Ectodermal cell (in vitro differentiated cells): ENCODE measurements at regions not wholly inside any gene's neighbourhood (a gene's known extent, or its start where the extent isn't known, plus 50 kb on each side); places are given as distances from the start of the nearest gene placed in this dataset.

Experiments used
- H3K27ac ChIP-seq: 2 replicates; pipeline ENCODE4 v1.7.0; 2013; ENCODE audit warnings: mild to moderate bottlenecking, low read depth, low read length; ENCODE audit not compliant: insufficient read depth, poor library complexity, severe bottlenecking
- H3K27me3 ChIP-seq: 2 replicates; pipeline ENCODE4 v1.7.0; 2013; ENCODE audit warnings: mild to moderate bottlenecking, low read length; ENCODE audit not compliant: insufficient read depth, control insufficient read depth, poor library complexity, severe bottlenecking
- H3K36me3 ChIP-seq: one replicate; pipeline ENCODE4 v1.7.0; 2013; ENCODE audit warnings: low read length; ENCODE audit not compliant: control insufficient read depth, insufficient read depth
- H3K4me1 ChIP-seq: one replicate; pipeline ENCODE4 v1.7.0; 2013; ENCODE audit warnings: low read length; ENCODE audit not compliant: control insufficient read depth, insufficient read depth
- H3K4me3 ChIP-seq: 2 replicates; pipeline ENCODE4 v1.7.0; 2013; ENCODE audit warnings: low read depth, low read length, control low read depth; ENCODE audit not compliant: insufficient read depth
- H3K9me3 ChIP-seq: 2 replicates; pipeline ENCODE4 v1.7.0; 2013; ENCODE audit warnings: mild to moderate bottlenecking, low read length, moderate library complexity; ENCODE audit not compliant: control insufficient read depth
- WGBS, 2 experiments: methylation state at CpG; one replicate each; pipeline ENCODE4 v1.1.7; 2013; ENCODE audit warnings: missing lambda C conversion rate in 2 of 2; 5-methylcytosine and 5-hydroxymethylcytosine counted together

GRCh38 chr3:164524201-164524600 is 554.1 kb downstream of the SI start:
- H3K9me3 ChIP-seq, result no peaks in the 10 kb centered on the region
- H3K36me3 ChIP-seq, result no peaks in the 10 kb centered on the region
- H3K27me3 ChIP-seq, result no peaks in the 10 kb centered on the region
- no peaks in the 10 kb centered on the region for H3K4me1 ChIP-seq
- no peak overlapping the region for H3K4me3 ChIP-seq
- no peak overlapping the region for H3K27ac ChIP-seq

- Histone ChIP-seq H3K4me1 (no peaks in the 10 kb centered on the region), H3K36me3 (no peaks in the 10 kb centered on the region), H3K27me3 (no peaks in the 10 kb centered on the region), H3K27ac (no peak overlapping the region), H3K9me3 (no peaks in the 10 kb centered on the region), H3K4me3 (no peak overlapping the region)
- WGBS, 2 experiments, result 94 to 95% methylated on average over 6 of the region's 6 CpGs
Observed at GRCh38 chr3:164522073-164522763, 556.1 kb downstream of the SI start.

- Histone ChIP-seq H3K4me3 (no peak overlapping the region), H3K27ac (no peak overlapping the region), H3K27me3 (no peaks in the 10 kb centered on the region), H3K9me3 (no peaks in the 10 kb centered on the region), H3K4me1 (no peaks in the 10 kb centered on the region), H3K36me3 (no peaks in the 10 kb centered on the region)
- WGBS, 2 experiments, result 94% methylated on average over 2 of the region's 2 CpGs
Observed at GRCh38 chr3:164521644-164522043, 556.7 kb downstream of the SI start.

- Histone ChIP-seq H3K27me3 (no peaks in the 10 kb centered on the region), H3K4me3 (no peak overlapping the region), H3K27ac (no peak overlapping the region), H3K9me3 (no peaks in the 10 kb centered on the region), H3K4me1 (no peaks in the 10 kb centered on the region), H3K36me3 (no peaks in the 10 kb centered on the region)
- 92 to 95% methylated on average over 4 of the region's 4 CpGs for WGBS, 2 experiments
Observed at GRCh38 chr3:164521139-164521538, 557.2 kb downstream of the SI start.

- no peaks in the 10 kb centered on the region for H3K4me1 ChIP-seq
- 92 to 94% methylated on average over 5 of the region's 5 CpGs for WGBS, 2 experiments
- H3K27ac ChIP-seq, result no peak overlapping the region
- H3K4me3 ChIP-seq, result no peak overlapping the region
- H3K27me3 ChIP-seq, result no peaks in the 10 kb centered on the region
- no peaks in the 10 kb centered on the region for H3K36me3 ChIP-seq
- H3K9me3 ChIP-seq, result no peaks in the 10 kb centered on the region
Observed at GRCh38 chr3:164515256-164515655, 563.0 kb downstream of the SI start.

- no peaks in the 10 kb centered on the region for H3K4me1 ChIP-seq
- H3K9me3 ChIP-seq, result no peaks in the 10 kb centered on the region
- H3K27me3 ChIP-seq, result no peaks in the 10 kb centered on the region
- H3K4me3 ChIP-seq, result no peak overlapping the region
- no peaks in the 10 kb centered on the region for H3K36me3 ChIP-seq
- H3K27ac ChIP-seq, result no peak overlapping the region
- 95 to 97% methylated on average over 6 of the region's 6 CpGs for WGBS, 2 experiments
Observed at GRCh38 chr3:164514576-164514975, 563.7 kb downstream of the SI start.

GRCh38 chr3:164507886-164508285 is 570.4 kb downstream of the SI start:
- Histone ChIP-seq H3K36me3 (no peaks in the 10 kb centered on the region), H3K9me3 (no peaks in the 10 kb centered on the region), H3K27me3 (no peaks in the 10 kb centered on the region), H3K4me3 (no peak overlapping the region), H3K4me1 (no peaks in the 10 kb centered on the region), H3K27ac (no peak overlapping the region)

- no peak overlapping the region for H3K27ac ChIP-seq
- no peaks in the 10 kb centered on the region for H3K27me3 ChIP-seq
- H3K9me3 ChIP-seq, result no peaks in the 10 kb centered on the region
- H3K36me3 ChIP-seq, result no peaks in the 10 kb centered on the region
- no peaks in the 10 kb centered on the region for H3K4me1 ChIP-seq
- H3K4me3 ChIP-seq, result no peak overlapping the region
Observed at GRCh38 chr3:164498917-164499316, 579.4 kb downstream of the SI start.

GRCh38 chr3:164488893-164489292 is 589.4 kb downstream of the SI start:
- WGBS, 2 experiments, result 98 to 100% methylated on average over 1 to 2 of the region's 2 CpGs

GRCh38 chr3:164486150-164486549 is 592.1 kb downstream of the SI start:
- WGBS, 2 experiments, result 94 to 95% methylated on average over 2 of the region's 3 CpGs
- H3K36me3 ChIP-seq, result no peaks in the 10 kb centered on the region

More at GRCh38 chr3:164488893-164489292, 589.4 kb downstream of the SI start:
- no peaks in the 10 kb centered on the region for H3K27me3 ChIP-seq
- no peaks in the 10 kb centered on the region for H3K4me1 ChIP-seq
- H3K27ac ChIP-seq, result no peak overlapping the region
- H3K4me3 ChIP-seq, result no peak overlapping the region
- H3K9me3 ChIP-seq, result no peaks in the 10 kb centered on the region
- H3K36me3 ChIP-seq, result no peaks in the 10 kb centered on the region

GRCh38 chr3:164479978-164480377 is 598.3 kb downstream of the SI start:
- H3K4me1 ChIP-seq, result no peaks in the 10 kb centered on the region

More at GRCh38 chr3:164486150-164486549, 592.1 kb downstream of the SI start:
- no peak overlapping the region for H3K27ac ChIP-seq
- no peak overlapping the region for H3K4me3 ChIP-seq
- H3K9me3 ChIP-seq, result no peaks in the 10 kb centered on the region
- no peaks in the 10 kb centered on the region for H3K4me1 ChIP-seq
- H3K27me3 ChIP-seq, result no peaks in the 10 kb centered on the region

More at GRCh38 chr3:164479978-164480377, 598.3 kb downstream of the SI start:
- no peak overlapping the region for H3K27ac ChIP-seq
- H3K27me3 ChIP-seq, result no peaks in the 10 kb centered on the region
- 86 to 90% methylated on average over 1 of the region's 1 CpG for WGBS, 2 experiments
- no peak overlapping the region for H3K4me3 ChIP-seq
- no peaks in the 10 kb centered on the region for H3K9me3 ChIP-seq
- H3K36me3 ChIP-seq, result no peaks in the 10 kb centered on the region
